ENCODE measurements at regions not wholly inside any gene's neighbourhood (a gene's known extent, or its start where the extent isn't known, plus 50 kb on each side); places are given as distances from the start of the nearest gene placed in this dataset.

DNA sequence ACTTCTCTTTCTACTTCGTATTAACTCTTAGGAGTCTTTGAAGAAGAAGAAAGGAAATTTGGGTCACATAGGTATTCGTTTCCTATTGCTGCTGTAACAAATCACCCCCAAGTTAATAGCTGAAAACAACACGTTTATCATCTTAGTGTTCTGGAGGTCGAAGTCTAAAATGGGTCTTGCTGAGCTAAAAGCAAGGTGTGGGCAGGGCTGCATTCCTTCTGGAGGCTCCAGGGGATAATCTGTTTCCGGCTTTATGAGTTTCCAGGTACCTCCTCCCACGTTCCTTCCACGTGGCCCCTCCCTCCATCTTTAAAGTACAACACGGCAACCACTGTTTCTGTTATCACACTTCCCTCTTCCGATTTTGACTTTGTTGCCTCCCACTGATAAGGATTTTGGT lies 233.5 kb upstream of the RBBP8 start:
- H3K4me1 ChIP-seq (ENCODE audit: insufficient read depth, poor library complexity, severe bottlenecking): peaks cover 10% of the 10 kb centered on the region
- no peak for ATAC-seq (ENCODE audit: low read depth)
- DNase-seq (ENCODE audit: low spot score): no peak
- H3K9me3 ChIP-seq (ENCODE audit: severe bottlenecking): no peaks in the 10 kb centered on the region
- TF ChIP-seq, protein P1, sequence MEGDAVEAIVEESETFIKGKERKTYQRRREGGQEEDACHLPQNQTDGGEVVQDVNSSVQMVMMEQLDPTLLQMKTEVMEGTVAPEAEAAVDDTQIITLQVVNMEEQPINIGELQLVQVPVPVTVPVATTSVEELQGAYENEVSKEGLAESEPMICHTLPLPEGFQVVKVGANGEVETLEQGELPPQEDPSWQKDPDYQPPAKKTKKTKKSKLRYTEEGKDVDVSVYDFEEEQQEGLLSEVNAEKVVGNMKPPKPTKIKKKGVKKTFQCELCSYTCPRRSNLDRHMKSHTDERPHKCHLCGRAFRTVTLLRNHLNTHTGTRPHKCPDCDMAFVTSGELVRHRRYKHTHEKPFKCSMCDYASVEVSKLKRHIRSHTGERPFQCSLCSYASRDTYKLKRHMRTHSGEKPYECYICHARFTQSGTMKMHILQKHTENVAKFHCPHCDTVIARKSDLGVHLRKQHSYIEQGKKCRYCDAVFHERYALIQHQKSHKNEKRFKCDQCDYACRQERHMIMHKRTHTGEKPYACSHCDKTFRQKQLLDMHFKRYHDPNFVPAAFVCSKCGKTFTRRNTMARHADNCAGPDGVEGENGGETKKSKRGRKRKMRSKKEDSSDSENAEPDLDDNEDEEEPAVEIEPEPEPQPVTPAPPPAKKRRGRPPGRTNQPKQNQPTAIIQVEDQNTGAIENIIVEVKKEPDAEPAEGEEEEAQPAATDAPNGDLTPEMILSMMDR (IDR thresholded peaks at IDR 0.05; ENCODE audit: poor library complexity, severe bottlenecking): no peak
- no peaks in the 10 kb centered on the region for H3K36me3 ChIP-seq (ENCODE audit: low read depth)
- no peaks in the 10 kb centered on the region for H3K27me3 ChIP-seq (ENCODE audit: insufficient read depth, poor library complexity, severe bottlenecking)
- no peak overlapping the region for H3K4me3 ChIP-seq (ENCODE audit: severe bottlenecking)
- H3K27ac ChIP-seq (ENCODE audit: poor library complexity, severe bottlenecking): no peak overlapping the region

DNA sequence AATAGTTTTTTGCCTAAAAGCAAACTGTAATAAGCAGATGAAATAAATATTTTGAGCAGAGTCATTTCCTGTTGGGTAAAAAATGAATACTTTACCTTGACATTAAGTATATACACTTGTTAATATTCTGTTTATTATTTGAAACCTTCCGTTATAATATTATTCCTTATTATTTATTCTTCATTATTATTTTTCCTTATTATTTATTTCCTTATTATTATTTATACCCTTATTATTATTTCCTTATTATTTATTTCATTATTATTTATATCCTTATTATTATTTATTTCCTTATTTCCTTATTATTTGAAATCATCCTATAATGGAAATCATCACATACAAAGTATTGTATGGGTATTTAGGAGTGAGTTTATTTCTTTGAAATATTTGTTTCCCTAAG lies 232.2 kb upstream of the RBBP8 start:
- TF ChIP-seq, protein P1 (IDR thresholded peaks at IDR 0.05; ENCODE audit: poor library complexity, severe bottlenecking): no peak
- DNase-seq (ENCODE audit: low spot score): no peak
- peaks cover 2% of the 10 kb centered on the region for H3K4me1 ChIP-seq (ENCODE audit: insufficient read depth, poor library complexity, severe bottlenecking)
- H3K27ac ChIP-seq (ENCODE audit: poor library complexity, severe bottlenecking): no peak overlapping the region
- no peak for ATAC-seq (ENCODE audit: low read depth)
- no peak overlapping the region for H3K4me3 ChIP-seq (ENCODE audit: severe bottlenecking)
- H3K27me3 ChIP-seq (ENCODE audit: insufficient read depth, poor library complexity, severe bottlenecking): no peaks in the 10 kb centered on the region
- no peaks in the 10 kb centered on the region for H3K36me3 ChIP-seq (ENCODE audit: low read depth)
- no peaks in the 10 kb centered on the region for H3K9me3 ChIP-seq (ENCODE audit: severe bottlenecking)

DNA sequence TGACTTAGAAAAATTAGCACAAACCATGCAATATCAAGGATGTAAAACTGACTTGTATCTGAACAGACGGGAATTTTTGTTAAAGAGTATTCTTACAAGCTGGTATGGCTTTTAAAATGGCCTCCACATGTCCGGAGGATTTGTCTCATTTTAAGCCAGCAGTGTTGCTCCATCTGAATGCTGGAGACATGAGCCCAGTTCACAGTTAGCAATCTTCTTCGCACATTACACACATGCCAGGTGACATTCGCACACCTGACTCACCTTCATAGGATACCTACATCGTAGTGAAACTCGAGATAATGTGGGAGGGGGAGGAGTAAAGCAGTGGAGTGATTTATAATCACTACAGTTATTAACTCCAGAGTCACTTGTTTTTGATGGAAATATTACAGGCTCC lies 231.8 kb upstream of the RBBP8 start:
- H3K27me3 ChIP-seq (ENCODE audit: insufficient read depth, poor library complexity, severe bottlenecking): no peaks in the 10 kb centered on the region
- no peaks in the 10 kb centered on the region for H3K9me3 ChIP-seq (ENCODE audit: severe bottlenecking)
- H3K4me3 ChIP-seq (ENCODE audit: severe bottlenecking): no peak overlapping the region
- no peak overlapping the region for H3K27ac ChIP-seq (ENCODE audit: poor library complexity, severe bottlenecking)
- TF ChIP-seq, protein P1 (IDR thresholded peaks at IDR 0.05; ENCODE audit: poor library complexity, severe bottlenecking): no peak
- no peak for DNase-seq (ENCODE audit: low spot score)
- H3K36me3 ChIP-seq (ENCODE audit: low read depth): no peaks in the 10 kb centered on the region
- peaks cover 2% of the 10 kb centered on the region for H3K4me1 ChIP-seq (ENCODE audit: insufficient read depth, poor library complexity, severe bottlenecking)
- no peak for ATAC-seq (ENCODE audit: low read depth)

DNA sequence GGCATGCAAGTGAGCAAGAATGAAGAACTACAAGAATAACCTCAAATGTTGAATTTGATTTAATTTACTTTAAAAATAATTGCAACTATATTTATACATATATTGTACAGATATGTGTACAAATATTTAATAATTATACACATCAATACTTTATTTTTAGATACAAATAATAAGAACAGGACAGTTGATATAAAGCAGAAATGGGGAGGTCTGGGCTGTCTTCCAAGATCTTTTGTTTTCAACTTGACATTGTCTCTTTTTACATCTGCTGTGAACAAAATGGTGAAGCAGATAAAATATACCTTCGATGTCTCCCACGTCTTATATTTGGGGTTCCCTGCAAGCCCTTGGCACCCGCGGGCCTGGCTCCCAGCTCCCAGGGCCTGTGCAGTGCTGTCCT lies 231.3 kb upstream of the RBBP8 start:
- Histone ChIP-seq H3K4me1 (ENCODE audit: insufficient read depth, poor library complexity, severe bottlenecking) (peaks cover 2% of the 10 kb centered on the region), H3K36me3 (ENCODE audit: low read depth) (no peaks in the 10 kb centered on the region), H3K27me3 (ENCODE audit: insufficient read depth, poor library complexity, severe bottlenecking) (no peaks in the 10 kb centered on the region), H3K9me3 (ENCODE audit: severe bottlenecking) (no peaks in the 10 kb centered on the region), H3K4me3 (ENCODE audit: severe bottlenecking) (no peak overlapping the region), H3K27ac (ENCODE audit: poor library complexity, severe bottlenecking) (no peak overlapping the region)
- TF ChIP-seq, protein P1 (IDR thresholded peaks at IDR 0.05; ENCODE audit: poor library complexity, severe bottlenecking): no peak
- no peak for DNase-seq (ENCODE audit: low spot score)
- no peak for ATAC-seq (ENCODE audit: low read depth)

DNA sequence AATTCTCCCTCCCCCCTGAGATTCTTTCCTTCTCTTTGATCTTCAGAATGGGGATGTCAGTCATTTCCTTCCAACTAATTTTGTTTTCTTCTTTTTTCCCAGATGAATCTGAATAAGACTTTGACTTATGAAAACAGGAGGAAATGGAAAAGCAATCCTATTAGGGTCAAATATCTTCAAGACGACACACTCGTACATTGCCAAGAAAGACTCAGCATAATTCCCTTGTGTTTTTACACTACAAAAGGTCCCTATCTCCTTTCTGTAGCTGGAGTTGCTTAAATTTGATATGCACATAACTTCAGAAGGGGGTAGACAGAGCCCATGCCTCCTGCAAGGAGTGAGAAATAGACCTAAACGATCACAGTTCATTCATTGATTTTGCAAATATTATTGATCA lies 230.3 kb upstream of the RBBP8 start:
- ATAC-seq (ENCODE audit: low read depth): no peak

More for the DNA sequence above, 230.3 kb upstream of the RBBP8 start:
- TF ChIP-seq, protein P1 (IDR thresholded peaks at IDR 0.05; ENCODE audit: poor library complexity, severe bottlenecking): no peak
- no peak for DNase-seq (ENCODE audit: low spot score)
- Histone ChIP-seq H3K4me1 (ENCODE audit: insufficient read depth, poor library complexity, severe bottlenecking) (peaks cover 2% of the 10 kb centered on the region), H3K27me3 (ENCODE audit: insufficient read depth, poor library complexity, severe bottlenecking) (no peaks in the 10 kb centered on the region), H3K9me3 (ENCODE audit: severe bottlenecking) (no peaks in the 10 kb centered on the region), H3K4me3 (ENCODE audit: severe bottlenecking) (no peak overlapping the region), H3K36me3 (ENCODE audit: low read depth) (no peaks in the 10 kb centered on the region), H3K27ac (ENCODE audit: poor library complexity, severe bottlenecking) (no peak overlapping the region)
